Stimulated activated CD4-positive, alpha-beta T cell treated with anti-CD3 and anti-CD28 coated beads, Interleukin-15, amount 100 ng/mL, for 48 hours (primary cell): ENCODE measurements at regions not wholly inside any gene's neighbourhood (a gene's known extent, or its start where the extent isn't known, plus 50 kb on each side); places are given as distances from the start of the nearest gene placed in this dataset.
A peak's percentile ranks its signal among the peaks of the same experiment; 100 is the strongest.

Experiments
- DNase-seq, 2 donors: peaks; one replicate each; pipeline ENCODE4 v3.0.0-alpha.2; 2020; ENCODE audit warnings: low read depth in 2 of 2

- no peak for DNase-seq
These were observed 198.2 kb upstream of the UMPS start for GRCh38 chr3:124532071-124532470.

GRCh38 chr3:124535306-124535705 lies 194.9 kb upstream of the UMPS start:
- no peak for DNase-seq

- no peak for DNase-seq
These were observed 189.6 kb upstream of the UMPS start for GRCh38 chr3:124540550-124541211.

GRCh38 chr3:124542214-124542869 lies 187.9 kb upstream of the UMPS start:
- no peak for DNase-seq

GRCh38 chr3:124545891-124546290 lies 184.4 kb upstream of the UMPS start:
- DNase-seq: no peak

DNA sequence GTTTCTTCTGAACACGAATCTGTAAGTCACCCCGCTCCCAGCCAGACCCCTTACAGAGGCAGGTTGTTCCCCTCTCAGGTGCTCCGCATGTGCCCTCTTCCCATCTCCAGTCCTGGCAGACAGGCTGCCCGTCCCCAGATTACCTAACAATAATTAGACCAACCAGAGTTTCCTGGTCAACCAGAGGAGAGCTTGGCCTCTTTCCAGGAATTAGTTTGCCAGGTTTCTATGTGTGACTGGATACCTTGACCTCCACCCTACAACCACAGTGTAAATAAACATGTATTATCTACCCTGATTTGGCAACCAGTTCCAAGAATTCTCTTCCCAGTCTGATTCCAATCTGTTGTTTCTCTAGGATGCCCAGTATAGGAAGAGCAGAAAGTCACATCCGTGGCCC lies 178.0 kb upstream of the UMPS start:
- no peak for DNase-seq

- DNase-seq: no peak
These were observed 177.1 kb upstream of the UMPS start for GRCh38 chr3:124553178-124553577.

- no peak for DNase-seq
These were observed 173.6 kb upstream of the UMPS start for GRCh38 chr3:124556636-124557035.

DNA sequence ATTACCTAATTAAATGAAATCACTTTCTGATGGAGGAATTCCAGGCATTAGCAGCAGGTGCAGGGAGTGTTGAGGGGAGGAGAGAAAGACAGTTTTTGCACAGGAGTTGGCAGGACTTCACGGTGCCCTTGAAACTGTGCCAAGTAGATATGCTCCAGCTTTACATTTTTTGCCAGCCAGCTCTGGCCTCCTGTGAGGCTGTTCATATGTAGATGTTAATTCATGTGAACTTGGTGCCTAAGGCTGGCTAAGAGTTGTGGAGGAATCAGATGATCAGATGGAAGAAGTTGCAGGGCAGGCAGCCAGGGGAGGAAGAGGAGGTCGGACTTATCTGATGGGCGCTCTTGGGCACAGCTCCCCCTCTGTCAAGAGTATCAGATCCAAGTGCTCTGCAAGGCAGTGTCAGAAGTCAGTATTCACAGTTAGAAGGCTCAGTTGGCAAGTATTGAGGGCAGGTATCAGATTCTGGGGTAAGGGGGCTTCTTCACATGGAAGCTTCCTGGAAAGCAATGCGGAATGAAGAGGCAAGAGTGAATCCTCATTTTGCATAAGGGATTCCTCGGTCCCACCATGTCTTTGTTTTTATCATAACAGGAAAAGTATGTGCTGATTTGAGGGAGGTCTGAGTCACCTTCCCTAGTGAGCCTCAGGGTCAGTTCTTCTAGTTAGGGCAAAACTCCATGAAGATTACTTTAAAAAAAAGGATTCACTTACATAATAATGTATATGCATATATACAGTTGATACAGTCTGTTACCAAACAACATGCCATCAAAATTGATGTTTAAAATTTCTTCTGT lies 172.6 kb upstream of the UMPS start:
- DNase-seq: no peak

- DNase-seq: no peak
These were observed 171.0 kb upstream of the UMPS start for GRCh38 chr3:124558991-124559845.

- DNase-seq: peak in 1 of 2 donors; percentile 47
These were observed 170.2 kb upstream of the UMPS start for GRCh38 chr3:124559846-124560574.

- DNase-seq: no peak
These were observed 169.5 kb upstream of the UMPS start for GRCh38 chr3:124560666-124561215.

DNA sequence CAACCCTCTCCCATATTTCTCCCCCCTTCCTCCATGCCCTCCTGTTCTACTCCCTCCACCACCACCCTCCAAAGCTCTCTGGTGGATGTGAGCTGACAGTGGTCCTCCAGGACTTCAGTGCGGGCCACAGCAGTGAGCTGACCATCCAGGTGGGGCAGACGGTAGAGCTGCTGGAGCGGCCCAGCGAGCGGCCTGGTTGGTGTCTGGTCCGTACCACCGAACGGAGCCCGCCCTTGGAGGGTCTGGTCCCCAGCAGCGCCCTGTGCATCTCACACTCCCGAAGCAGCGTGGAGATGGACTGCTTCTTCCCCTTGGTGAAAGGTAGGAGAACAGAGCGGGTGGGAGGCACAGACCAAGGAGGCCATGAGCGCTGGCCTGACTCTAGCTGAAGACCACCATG lies 167.5 kb upstream of the UMPS start:
- no peak for DNase-seq

- no peak for DNase-seq
These were observed 166.9 kb upstream of the UMPS start for GRCh38 chr3:124563376-124563775.

- DNase-seq: peak in 1 of 2 donors; percentile 18
These were observed 165.2 kb upstream of the UMPS start for GRCh38 chr3:124565013-124565412.

- DNase-seq: no peak
These were observed 164.7 kb upstream of the UMPS start for GRCh38 chr3:124565551-124565950.

- no peak for DNase-seq
These were observed 163.6 kb upstream of the UMPS start for GRCh38 chr3:124566701-124567100.

DNA sequence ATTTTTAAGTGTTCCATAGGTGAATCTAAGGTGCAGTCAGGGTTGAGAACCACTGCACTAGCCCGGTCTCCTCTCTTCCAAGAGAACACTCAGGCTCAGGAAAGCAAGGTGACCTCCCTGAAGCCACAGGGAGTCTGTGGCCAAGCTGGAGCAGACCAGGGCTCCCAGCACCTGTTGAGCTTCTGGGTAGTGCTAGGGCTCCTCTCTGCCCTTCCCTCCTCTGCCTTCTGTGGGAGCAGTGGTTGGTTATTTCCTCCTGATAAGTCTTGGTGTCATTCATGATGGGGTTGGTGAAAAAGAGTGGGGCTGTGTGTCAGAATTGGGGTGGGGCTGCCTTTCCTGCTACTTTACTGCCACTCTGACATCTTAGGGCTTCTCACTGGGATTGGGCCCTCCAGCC lies 163.1 kb upstream of the UMPS start:
- no peak for DNase-seq

GRCh38 chr3:124569761-124570160 lies 160.5 kb upstream of the UMPS start:
- no peak for DNase-seq

- DNase-seq: no peak
These were observed 160.0 kb upstream of the UMPS start for GRCh38 chr3:124570232-124570631.

DNA sequence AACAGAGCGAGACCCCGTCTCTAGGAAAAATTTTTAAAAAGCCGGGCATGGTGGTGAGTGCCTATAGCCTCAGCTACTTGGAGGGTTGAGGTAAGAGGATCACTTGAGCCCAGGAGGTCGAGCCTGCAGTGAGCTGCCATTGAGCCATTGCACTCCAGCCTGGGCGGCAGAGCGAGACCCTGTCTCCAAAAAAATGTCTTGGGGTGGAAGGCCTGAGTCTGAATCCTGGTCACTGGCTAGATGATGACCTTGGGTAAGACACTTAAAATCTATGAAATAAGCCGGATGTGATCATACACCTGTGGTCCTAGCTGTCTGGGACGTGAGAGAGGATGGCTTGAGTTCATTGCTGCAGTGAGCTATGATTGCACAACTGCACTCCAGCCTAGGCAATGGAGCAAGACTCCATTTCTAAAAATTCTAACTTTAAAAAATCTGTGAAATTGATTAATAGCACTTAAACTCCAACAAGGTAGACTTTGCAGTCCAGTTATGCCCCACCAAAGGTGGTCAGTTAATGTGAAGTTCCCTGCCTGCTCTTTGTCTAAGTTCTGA lies 157.3 kb upstream of the UMPS start:
- DNase-seq: no peak
